ENCODE measurements at regions not wholly inside any gene's neighbourhood (a gene's known extent, or its start where the extent isn't known, plus 50 kb on each side); places are given as distances from the start of the nearest gene placed in this dataset.

DNA sequence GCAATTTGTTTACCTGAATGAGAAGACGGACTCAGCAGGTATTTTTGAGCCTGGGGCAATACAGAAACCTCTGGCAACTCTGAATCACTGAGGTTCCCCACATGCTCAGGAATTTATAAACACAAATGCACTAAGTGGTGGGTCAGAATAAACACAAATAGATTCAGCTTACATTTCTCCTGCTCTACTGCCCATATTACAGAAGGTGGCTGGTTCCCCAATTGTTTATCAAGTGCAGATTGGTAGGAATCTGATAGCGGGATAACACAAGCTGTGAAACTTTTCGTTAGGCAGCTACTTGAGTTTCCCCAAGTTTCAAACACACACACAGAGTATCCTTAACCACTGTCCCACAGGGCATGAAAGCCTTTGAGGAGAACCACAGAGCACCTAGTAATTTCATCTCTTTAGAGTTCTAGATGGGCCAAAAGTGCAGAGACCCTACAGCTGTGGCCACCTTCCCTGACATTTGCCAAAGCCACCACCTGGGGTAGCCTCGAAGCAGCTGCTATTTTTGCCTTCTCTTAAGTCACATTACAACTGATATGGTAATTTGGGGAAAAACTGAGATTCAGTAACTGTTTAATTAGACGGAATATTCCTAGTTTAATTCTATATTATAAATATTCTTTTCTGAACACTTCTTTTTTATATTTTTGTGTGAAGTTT lies 204.2 kb upstream of the PTCHD4 start:
- TF ChIP-seq, protein P1, sequence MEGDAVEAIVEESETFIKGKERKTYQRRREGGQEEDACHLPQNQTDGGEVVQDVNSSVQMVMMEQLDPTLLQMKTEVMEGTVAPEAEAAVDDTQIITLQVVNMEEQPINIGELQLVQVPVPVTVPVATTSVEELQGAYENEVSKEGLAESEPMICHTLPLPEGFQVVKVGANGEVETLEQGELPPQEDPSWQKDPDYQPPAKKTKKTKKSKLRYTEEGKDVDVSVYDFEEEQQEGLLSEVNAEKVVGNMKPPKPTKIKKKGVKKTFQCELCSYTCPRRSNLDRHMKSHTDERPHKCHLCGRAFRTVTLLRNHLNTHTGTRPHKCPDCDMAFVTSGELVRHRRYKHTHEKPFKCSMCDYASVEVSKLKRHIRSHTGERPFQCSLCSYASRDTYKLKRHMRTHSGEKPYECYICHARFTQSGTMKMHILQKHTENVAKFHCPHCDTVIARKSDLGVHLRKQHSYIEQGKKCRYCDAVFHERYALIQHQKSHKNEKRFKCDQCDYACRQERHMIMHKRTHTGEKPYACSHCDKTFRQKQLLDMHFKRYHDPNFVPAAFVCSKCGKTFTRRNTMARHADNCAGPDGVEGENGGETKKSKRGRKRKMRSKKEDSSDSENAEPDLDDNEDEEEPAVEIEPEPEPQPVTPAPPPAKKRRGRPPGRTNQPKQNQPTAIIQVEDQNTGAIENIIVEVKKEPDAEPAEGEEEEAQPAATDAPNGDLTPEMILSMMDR (IDR thresholded peaks at IDR 0.05), result no peak
- TF ChIP-seq POLR2A (IDR thresholded peaks at IDR 0.05), result no peak
